Testis (tissue), 2 donors: ENCODE measurements at regions not wholly inside any gene's neighbourhood (a gene's known extent, or its start where the extent isn't known, plus 50 kb on each side); places are given as distances from the start of the nearest gene placed in this dataset.
"Not testable (repeated sequence)": the region's sequence is repeated elsewhere in the genome, so short reads cannot be mapped to it uniquely, and the experiment has no call there.

ENCODE experiments used
- DNase-seq: peaks from one replicate; pipeline ENCODE4 v3.0.0-alpha.2; 2019
- H3K27ac ChIP-seq, 2 donors: fragments of 200-600 bp; sonication (generic); one replicate each; pipeline ENCODE4 v1.5.1; 2019
- H3K27me3 ChIP-seq: fragments of 200-600 bp; sonication (generic); one replicate; pipeline ENCODE4 v1.5.1; 2019
- H3K36me3 ChIP-seq: fragments of 200-600 bp; sonication (generic); one replicate; pipeline ENCODE4 v1.5.1; 2017; ENCODE audit warnings: low read depth; ENCODE audit errors: missing control alignments
- H3K4me1 ChIP-seq: fragments of 200-600 bp; sonication (generic); one replicate; pipeline ENCODE4 v1.5.1; 2019
- H3K4me3 ChIP-seq, 2 donors: fragments of 200-600 bp; sonication (generic); one replicate each; pipeline ENCODE4 v1.5.1; 2017 to 2019
- H3K9me3 ChIP-seq: fragments of 200-600 bp; sonication (generic); one replicate; pipeline ENCODE4 v1.5.1; 2017
- POLR2A ChIP-seq: fragments of 450-650 bp; IDR thresholded peaks from one replicate; pipeline ENCODE4 v1.6.1; 2017; ENCODE audit warnings: antibody characterized with exemption, mild to moderate bottlenecking, moderate library complexity
- WGBS, 2 donors: methylation state at CpG; one replicate each; pipeline ENCODE4 v1.1.5; 2018; 5-methylcytosine and 5-hydroxymethylcytosine counted together
- intact Hi-C: fragments of 100-400 bp; cut with DNase I; formaldehyde crosslinking; loops from one replicate; pipeline ENCODE4 v1.15.1; 2023; ENCODE audit warnings: low total_unique reads
- TF ChIP-seq, protein P1 (sequence below), 3 experiments: fragments of 450-650 bp in 2 of 3; fragments of 200-600 bp in 1 of 3; sonication (generic) in 1 of 3; IDR thresholded peaks; one replicate each; pipeline ENCODE4 v1.5.1; 2016 to 2019; ENCODE audit warnings: antibody characterized with exemption in 3 of 3, mild to moderate bottlenecking in 2 of 3, moderate library complexity in 1 of 3

- Histone ChIP-seq H3K4me1 (no peaks in the 10 kb centered on the region), H3K27ac (no peak overlapping the region), H3K9me3 (no peaks in the 10 kb centered on the region), H3K27me3 (no peaks in the 10 kb centered on the region), H3K4me3 (no peak overlapping the region), H3K36me3 (no peaks in the 10 kb centered on the region)
- intact Hi-C loops = no loop called here
- no peak for DNase-seq
- TF ChIP-seq, protein P1, sequence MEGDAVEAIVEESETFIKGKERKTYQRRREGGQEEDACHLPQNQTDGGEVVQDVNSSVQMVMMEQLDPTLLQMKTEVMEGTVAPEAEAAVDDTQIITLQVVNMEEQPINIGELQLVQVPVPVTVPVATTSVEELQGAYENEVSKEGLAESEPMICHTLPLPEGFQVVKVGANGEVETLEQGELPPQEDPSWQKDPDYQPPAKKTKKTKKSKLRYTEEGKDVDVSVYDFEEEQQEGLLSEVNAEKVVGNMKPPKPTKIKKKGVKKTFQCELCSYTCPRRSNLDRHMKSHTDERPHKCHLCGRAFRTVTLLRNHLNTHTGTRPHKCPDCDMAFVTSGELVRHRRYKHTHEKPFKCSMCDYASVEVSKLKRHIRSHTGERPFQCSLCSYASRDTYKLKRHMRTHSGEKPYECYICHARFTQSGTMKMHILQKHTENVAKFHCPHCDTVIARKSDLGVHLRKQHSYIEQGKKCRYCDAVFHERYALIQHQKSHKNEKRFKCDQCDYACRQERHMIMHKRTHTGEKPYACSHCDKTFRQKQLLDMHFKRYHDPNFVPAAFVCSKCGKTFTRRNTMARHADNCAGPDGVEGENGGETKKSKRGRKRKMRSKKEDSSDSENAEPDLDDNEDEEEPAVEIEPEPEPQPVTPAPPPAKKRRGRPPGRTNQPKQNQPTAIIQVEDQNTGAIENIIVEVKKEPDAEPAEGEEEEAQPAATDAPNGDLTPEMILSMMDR (IDR thresholded peaks at IDR 0.05) = no peak
- TF ChIP-seq POLR2A = no peak
- WGBS, 2 donors = 72 to 78% methylated on average over 4 of the region's 4 CpGs
Observed at GRCh38 chr7:90033850-90034249, 120.4 kb upstream of the STEAP1 start.

- 81 to 88% methylated on average over 3 of the region's 3 CpGs for WGBS, 2 donors
- H3K27me3 ChIP-seq = no peaks in the 10 kb centered on the region
- H3K27ac ChIP-seq = no peak overlapping the region
- no peak for DNase-seq
- no peak overlapping the region for H3K4me3 ChIP-seq
- H3K36me3 ChIP-seq = no peaks in the 10 kb centered on the region
- no peaks in the 10 kb centered on the region for H3K4me1 ChIP-seq
- no peaks in the 10 kb centered on the region for H3K9me3 ChIP-seq
- TF ChIP-seq POLR2A = no peak
- TF ChIP-seq, protein P1 (IDR thresholded peaks at IDR 0.05) = no peak
- intact Hi-C loops = no loop called here
Observed at GRCh38 chr7:90053094-90053493, 101.2 kb upstream of the STEAP1 start.

- no peaks in the 10 kb centered on the region for H3K27me3 ChIP-seq
- H3K36me3 ChIP-seq = no peaks in the 10 kb centered on the region
- H3K9me3 ChIP-seq = no peaks in the 10 kb centered on the region
- no peaks in the 10 kb centered on the region for H3K4me1 ChIP-seq
- 18 to 38% methylated on average over 2 of the region's 2 CpGs for WGBS, 2 donors
- no peak overlapping the region for H3K4me3 ChIP-seq
- no peak overlapping the region for H3K27ac ChIP-seq
- TF ChIP-seq POLR2A = no peak
- TF ChIP-seq, protein P1 (IDR thresholded peaks at IDR 0.05) = no peak
- no peak for DNase-seq
- intact Hi-C loops = no loop called here
Observed at GRCh38 chr7:90061077-90061476, 93.2 kb upstream of the STEAP1 start.

DNA sequence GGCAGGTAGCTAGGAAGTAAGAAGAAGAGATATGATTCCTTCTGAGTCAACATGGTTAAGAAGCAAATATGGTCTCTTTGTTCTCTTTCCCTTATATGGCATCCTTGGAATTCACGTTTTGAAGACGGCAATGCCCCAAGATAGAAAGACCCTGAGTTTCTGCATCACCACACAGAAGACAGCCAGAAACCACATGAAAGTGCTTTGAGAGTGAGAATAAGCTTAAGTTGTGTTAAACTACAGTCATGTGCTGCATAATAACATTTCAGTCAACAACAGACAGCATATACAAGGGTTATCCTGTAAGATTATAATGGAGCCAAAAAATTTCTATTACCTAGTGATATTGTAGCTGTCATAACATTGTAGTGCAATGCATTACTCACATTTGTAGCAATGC is 89.9 kb upstream of the STEAP1 start:
- Histone ChIP-seq H3K4me1 (no peaks in the 10 kb centered on the region), H3K36me3 (no peaks in the 10 kb centered on the region), H3K27me3 (no peaks in the 10 kb centered on the region), H3K9me3 (no peaks in the 10 kb centered on the region), H3K4me3 (no peak overlapping the region), H3K27ac (no peak overlapping the region)
- intact Hi-C loops = no loop called here
- no peak for TF ChIP-seq POLR2A
- TF ChIP-seq, protein P1 (IDR thresholded peaks at IDR 0.05) = no peak
- DNase-seq = no peak
- 85 to 93% methylated on average over 2 of the region's 2 CpGs for WGBS, 2 donors

DNA sequence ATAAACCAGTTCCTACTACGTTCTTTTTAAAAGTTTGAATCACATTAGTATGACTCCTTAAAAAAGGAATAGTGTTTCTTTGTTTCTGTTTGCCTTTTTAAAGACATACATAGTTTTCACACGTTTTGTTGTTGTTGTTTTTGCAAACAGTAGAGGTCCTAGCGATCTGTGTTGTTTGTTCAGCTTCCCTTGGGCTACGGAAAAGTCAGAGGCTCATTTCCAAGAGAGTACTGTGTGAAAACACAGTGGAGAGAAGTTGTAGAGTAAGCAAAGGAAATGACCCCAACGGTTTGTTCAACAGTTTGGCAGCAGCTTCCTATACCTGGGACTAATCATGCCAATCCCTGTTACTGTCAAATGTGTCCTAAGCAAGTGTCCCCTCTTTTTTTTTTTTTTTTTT is 87.1 kb upstream of the STEAP1 start:
- Histone ChIP-seq H3K4me3 (no peak overlapping the region), H3K27ac (no peak overlapping the region), H3K4me1 (no peaks in the 10 kb centered on the region), H3K27me3 (no peaks in the 10 kb centered on the region), H3K9me3 (no peaks in the 10 kb centered on the region), H3K36me3 (no peaks in the 10 kb centered on the region)
- DNase-seq = no peak
- 17 to 34% methylated on average over 5 of the region's 5 CpGs for WGBS, 2 donors
- intact Hi-C loops = no loop called here
- TF ChIP-seq, protein P1 (IDR thresholded peaks at IDR 0.05) = no peak
- no peak for TF ChIP-seq POLR2A

DNA sequence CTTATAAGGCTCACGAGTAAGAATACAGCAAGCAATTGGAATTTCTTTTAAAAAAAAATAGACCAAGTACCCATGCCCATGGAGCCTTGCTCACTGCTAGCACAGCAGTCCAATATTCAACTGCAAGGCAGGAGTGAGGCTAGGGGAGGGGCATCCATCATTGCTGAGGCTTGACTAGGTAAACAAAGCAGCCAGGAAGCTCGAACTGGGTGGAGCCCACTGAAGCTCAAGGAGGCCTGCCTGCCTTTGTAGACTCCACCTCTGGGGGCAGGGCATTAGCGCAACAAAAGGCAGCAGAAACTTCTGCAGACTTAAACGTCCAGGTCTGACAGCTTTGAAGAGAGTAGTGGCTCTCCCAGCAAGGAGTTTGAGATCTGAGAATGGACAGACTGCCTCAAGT is 84.0 kb upstream of the STEAP1 start:
- intact Hi-C loops, DNase-seq, H3K27me3 ChIP-seq, H3K4me1 ChIP-seq, H3K36me3 ChIP-seq, H3K27ac ChIP-seq, H3K9me3 ChIP-seq, H3K4me3 ChIP-seq: not testable (repeated sequence)
- 51 to 76% methylated on average over 4 of the region's 4 CpGs for WGBS, 2 donors
